GM12878 (cell line): ENCODE measurements at regions not wholly inside any gene's neighbourhood (a gene's known extent, or its start where the extent isn't known, plus 50 kb on each side); places are given as distances from the start of the nearest gene placed in this dataset.

Experiments used
- GABPA ChIP-seq: IDR thresholded peaks from 2 replicates; pipeline ENCODE4 v1.6.1; 2014; ENCODE audit warnings: antibody characterized with exemption, low read depth, mild to moderate bottlenecking, inconsistent platforms
- SIN3A ChIP-seq: IDR thresholded peaks from 2 replicates; pipeline ENCODE4 v1.6.1; 2012; ENCODE audit warnings: low read depth, low read length, improper control_type of control experiment
- SREBF2 ChIP-seq: IDR thresholded peaks from 2 replicates; pipeline ENCODE4 v1.6.1; 2012; ENCODE audit warnings: mild to moderate bottlenecking, low read length
- TARDBP ChIP-seq: IDR thresholded peaks from 2 replicates; pipeline ENCODE4 v1.6.1; 2016; ENCODE audit warnings: borderline replicate concordance
- TF ChIP-seq, protein P1 (sequence below), 3 experiments: IDR thresholded peaks in 2 of 3; conservative IDR thresholded peaks in 1 of 3; 2 replicates each; pipeline ENCODE4 v1.5.1; 2011; ENCODE audit warnings: low read depth in 3 of 3, low read length in 3 of 3, mild to moderate bottlenecking in 3 of 3, control low read depth in 2 of 3, moderate library complexity in 2 of 3, inconsistent platforms in 1 of 3, mixed read lengths in 1 of 3; ENCODE audit not compliant: control insufficient read depth in 2 of 3, insufficient read depth in 1 of 3; ENCODE audit errors: extremely low read depth in 1 of 3
- TF ChIP-seq, protein P2 (sequence below): IDR thresholded peaks from 2 replicates; pipeline ENCODE4 v1.6.1; 2012; ENCODE audit warnings: mild to moderate bottlenecking, low read depth, low read length

DNA sequence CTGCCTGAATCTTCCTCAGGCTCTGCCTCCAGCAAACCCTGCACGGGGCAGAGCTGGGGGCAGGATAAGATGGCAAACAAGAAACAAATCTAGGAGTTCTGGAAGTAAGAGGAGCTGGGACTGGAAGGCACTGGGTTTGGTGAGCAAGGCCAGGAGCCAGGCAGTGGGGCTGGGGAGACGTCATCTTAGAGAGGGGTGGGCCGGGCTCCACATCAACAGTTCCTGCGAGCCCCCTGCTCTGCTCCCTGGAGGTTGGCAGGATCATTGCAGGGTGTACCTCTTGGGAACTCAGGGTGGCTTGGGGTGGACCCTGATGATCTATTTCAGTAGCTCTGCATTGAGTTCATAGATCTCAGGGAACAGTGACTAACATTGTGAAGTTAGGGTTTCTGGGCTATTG lies 87.3 kb upstream of the PRR23E start:
- TF ChIP-seq, protein P1, sequence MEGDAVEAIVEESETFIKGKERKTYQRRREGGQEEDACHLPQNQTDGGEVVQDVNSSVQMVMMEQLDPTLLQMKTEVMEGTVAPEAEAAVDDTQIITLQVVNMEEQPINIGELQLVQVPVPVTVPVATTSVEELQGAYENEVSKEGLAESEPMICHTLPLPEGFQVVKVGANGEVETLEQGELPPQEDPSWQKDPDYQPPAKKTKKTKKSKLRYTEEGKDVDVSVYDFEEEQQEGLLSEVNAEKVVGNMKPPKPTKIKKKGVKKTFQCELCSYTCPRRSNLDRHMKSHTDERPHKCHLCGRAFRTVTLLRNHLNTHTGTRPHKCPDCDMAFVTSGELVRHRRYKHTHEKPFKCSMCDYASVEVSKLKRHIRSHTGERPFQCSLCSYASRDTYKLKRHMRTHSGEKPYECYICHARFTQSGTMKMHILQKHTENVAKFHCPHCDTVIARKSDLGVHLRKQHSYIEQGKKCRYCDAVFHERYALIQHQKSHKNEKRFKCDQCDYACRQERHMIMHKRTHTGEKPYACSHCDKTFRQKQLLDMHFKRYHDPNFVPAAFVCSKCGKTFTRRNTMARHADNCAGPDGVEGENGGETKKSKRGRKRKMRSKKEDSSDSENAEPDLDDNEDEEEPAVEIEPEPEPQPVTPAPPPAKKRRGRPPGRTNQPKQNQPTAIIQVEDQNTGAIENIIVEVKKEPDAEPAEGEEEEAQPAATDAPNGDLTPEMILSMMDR (IDR thresholded peaks at IDR 0.05 in 2 of 3, conservative IDR thresholded peaks at IDR 0.05 in 1 of 3; ENCODE audit: control insufficient read depth in 2 of 3, extremely low read depth in 1 of 3, insufficient read depth in 1 of 3, low read depth in 3 of 3, low read length in 3 of 3), result no peak
- TF ChIP-seq TARDBP (no peak), SREBF2 (no peak), SIN3A (no peak), GABPA (no peak)
- TF ChIP-seq, protein P2, sequence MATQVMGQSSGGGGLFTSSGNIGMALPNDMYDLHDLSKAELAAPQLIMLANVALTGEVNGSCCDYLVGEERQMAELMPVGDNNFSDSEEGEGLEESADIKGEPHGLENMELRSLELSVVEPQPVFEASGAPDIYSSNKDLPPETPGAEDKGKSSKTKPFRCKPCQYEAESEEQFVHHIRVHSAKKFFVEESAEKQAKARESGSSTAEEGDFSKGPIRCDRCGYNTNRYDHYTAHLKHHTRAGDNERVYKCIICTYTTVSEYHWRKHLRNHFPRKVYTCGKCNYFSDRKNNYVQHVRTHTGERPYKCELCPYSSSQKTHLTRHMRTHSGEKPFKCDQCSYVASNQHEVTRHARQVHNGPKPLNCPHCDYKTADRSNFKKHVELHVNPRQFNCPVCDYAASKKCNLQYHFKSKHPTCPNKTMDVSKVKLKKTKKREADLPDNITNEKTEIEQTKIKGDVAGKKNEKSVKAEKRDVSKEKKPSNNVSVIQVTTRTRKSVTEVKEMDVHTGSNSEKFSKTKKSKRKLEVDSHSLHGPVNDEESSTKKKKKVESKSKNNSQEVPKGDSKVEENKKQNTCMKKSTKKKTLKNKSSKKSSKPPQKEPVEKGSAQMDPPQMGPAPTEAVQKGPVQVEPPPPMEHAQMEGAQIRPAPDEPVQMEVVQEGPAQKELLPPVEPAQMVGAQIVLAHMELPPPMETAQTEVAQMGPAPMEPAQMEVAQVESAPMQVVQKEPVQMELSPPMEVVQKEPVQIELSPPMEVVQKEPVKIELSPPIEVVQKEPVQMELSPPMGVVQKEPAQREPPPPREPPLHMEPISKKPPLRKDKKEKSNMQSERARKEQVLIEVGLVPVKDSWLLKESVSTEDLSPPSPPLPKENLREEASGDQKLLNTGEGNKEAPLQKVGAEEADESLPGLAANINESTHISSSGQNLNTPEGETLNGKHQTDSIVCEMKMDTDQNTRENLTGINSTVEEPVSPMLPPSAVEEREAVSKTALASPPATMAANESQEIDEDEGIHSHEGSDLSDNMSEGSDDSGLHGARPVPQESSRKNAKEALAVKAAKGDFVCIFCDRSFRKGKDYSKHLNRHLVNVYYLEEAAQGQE, result no peak
